Spleen (tissue), 7 donors: ENCODE measurements at regions not wholly inside any gene's neighbourhood (a gene's known extent, or its start where the extent isn't known, plus 50 kb on each side); places are given as distances from the start of the nearest gene placed in this dataset.

Experiments
- CTCF ChIP-seq, 11 experiments: fragments of 200-600 bp in 7 of 11; fragments of 450-650 bp in 4 of 11; sonication (generic) in 4 of 11; IDR thresholded peaks in 8 of 11; conservative IDR thresholded peaks in 3 of 11; 1 replicate in 7 of 11; 2 replicates in 4 of 11; pipeline versions ENCODE4 v1.4.0 to v1.8.0; 2016 to 2021; ENCODE audit warnings: antibody characterized with exemption in 11 of 11, inconsistent platforms in 4 of 11, mild to moderate bottlenecking in 1 of 11
- POLR2A ChIP-seq, 3 donors: fragments of 450-650 bp; IDR thresholded peaks; one replicate each; pipeline ENCODE4 v1.5.1; 2017; ENCODE audit warnings: antibody characterized with exemption in 3 of 3, mild to moderate bottlenecking in 1 of 3
- POLR2AphosphoS5 ChIP-seq, 3 donors: sonication (generic); formaldehyde crosslinking; IDR thresholded peaks; one replicate each; pipeline ENCODE4 v1.5.1; 2017; ENCODE audit warnings: antibody characterized with exemption in 3 of 3
- donor health status: DM: no; HTN: no; CAD: no; lungs with moderate emphysema.
- donor health status: DM: no; HTN: no; CAD: no.
- donor health status: DM: no; HTN: no; CAD: no.

GRCh38 chr17:71405101-71405500 lies 715.7 kb upstream of the SOX9 start:
- TF ChIP-seq CTCF (IDR thresholded peaks at IDR 0.05 in 8 of 11, conservative IDR thresholded peaks at IDR 0.05 in 3 of 11) (no peak), POLR2AphosphoS5 (IDR thresholded peaks at IDR 0.05) (no peak), POLR2A (IDR thresholded peaks at IDR 0.05) (no peak)
